ENCODE measurements at regions not wholly inside any gene's neighbourhood (a gene's known extent, or its start where the extent isn't known, plus 50 kb on each side); places are given as distances from the start of the nearest gene placed in this dataset.

DNA sequence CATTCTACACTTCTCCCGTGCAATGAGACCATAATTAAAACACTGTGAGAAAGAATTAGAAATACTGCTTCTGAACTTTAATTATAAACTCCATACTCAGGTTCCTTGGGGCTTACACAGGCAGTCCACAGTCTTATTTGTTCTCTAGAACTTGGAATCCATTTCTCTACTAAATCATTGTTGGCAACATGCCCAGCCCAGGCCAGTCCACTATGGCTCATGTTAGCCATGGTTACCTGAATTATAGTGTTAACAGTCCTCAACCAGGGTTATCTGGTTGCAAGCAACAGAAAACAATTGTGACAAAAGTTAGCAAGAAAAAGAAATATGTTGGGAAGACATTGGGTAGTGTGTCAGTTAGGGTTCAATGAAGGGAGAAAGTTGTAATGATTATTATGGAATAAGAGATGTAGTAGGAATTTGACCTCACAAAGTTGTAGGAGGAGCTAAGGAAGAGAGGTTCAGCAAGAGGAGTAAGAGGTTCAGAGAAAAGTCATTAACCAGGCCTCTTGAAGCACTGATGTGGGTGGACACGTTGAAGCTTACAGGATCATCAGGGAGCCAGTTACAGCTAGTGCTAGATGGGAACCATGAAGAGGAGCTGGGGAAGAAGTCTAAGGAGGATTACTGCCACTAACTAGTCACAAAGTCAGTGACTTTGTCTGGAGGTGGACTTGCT, 120.2 kb upstream of the ADRA1D start:
- H3K4me2 ChIP-seq (ENCODE audit: low read length): no peak overlapping the region
- TF ChIP-seq, protein P1, sequence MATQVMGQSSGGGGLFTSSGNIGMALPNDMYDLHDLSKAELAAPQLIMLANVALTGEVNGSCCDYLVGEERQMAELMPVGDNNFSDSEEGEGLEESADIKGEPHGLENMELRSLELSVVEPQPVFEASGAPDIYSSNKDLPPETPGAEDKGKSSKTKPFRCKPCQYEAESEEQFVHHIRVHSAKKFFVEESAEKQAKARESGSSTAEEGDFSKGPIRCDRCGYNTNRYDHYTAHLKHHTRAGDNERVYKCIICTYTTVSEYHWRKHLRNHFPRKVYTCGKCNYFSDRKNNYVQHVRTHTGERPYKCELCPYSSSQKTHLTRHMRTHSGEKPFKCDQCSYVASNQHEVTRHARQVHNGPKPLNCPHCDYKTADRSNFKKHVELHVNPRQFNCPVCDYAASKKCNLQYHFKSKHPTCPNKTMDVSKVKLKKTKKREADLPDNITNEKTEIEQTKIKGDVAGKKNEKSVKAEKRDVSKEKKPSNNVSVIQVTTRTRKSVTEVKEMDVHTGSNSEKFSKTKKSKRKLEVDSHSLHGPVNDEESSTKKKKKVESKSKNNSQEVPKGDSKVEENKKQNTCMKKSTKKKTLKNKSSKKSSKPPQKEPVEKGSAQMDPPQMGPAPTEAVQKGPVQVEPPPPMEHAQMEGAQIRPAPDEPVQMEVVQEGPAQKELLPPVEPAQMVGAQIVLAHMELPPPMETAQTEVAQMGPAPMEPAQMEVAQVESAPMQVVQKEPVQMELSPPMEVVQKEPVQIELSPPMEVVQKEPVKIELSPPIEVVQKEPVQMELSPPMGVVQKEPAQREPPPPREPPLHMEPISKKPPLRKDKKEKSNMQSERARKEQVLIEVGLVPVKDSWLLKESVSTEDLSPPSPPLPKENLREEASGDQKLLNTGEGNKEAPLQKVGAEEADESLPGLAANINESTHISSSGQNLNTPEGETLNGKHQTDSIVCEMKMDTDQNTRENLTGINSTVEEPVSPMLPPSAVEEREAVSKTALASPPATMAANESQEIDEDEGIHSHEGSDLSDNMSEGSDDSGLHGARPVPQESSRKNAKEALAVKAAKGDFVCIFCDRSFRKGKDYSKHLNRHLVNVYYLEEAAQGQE (IDR thresholded peaks at IDR 0.05; ENCODE audit: borderline replicate concordance): no peak
- TF ChIP-seq POLR2AphosphoS5 (IDR thresholded peaks at IDR 0.05) (no peak), EZH2 (IDR thresholded peaks at IDR 0.05; ENCODE audit: borderline replicate concordance, insufficient read depth, low read length, poor library complexity, severe bottlenecking) (no peak), EP300 (conservative IDR thresholded peaks at IDR 0.05; ENCODE audit: poor library complexity, severe bottlenecking) (no peak)
- no peaks in the 10 kb centered on the region for H3F3A ChIP-seq (ENCODE audit: insufficient read depth, low read length, poor library complexity, severe bottlenecking)
- H3K27me3 ChIP-seq (ENCODE audit: insufficient read depth, low read depth, low read length): no peaks in the 10 kb centered on the region
- no peak overlapping the region for H2AFZ ChIP-seq (ENCODE audit: low read depth, low read length)
- H3K27ac ChIP-seq (ENCODE audit: low read length): no peak overlapping the region
- no peaks in the 10 kb centered on the region for H4K20me1 ChIP-seq (ENCODE audit: insufficient read depth)
- no peak overlapping the region for H3K4me3 ChIP-seq (ENCODE audit: low read length)
- no peaks in the 10 kb centered on the region for H3K9me2 ChIP-seq (ENCODE audit: insufficient read depth, low read length)
- no peaks in the 10 kb centered on the region for H3K79me2 ChIP-seq (replicated peaks; ENCODE audit: insufficient read depth, low read length)
- no peak overlapping the region for H3K9ac ChIP-seq (ENCODE audit: low read length)
- H3K36me3 ChIP-seq (ENCODE audit: insufficient read depth, low read length): no peaks in the 10 kb centered on the region
- H3K9me3 ChIP-seq (ENCODE audit: low read length): no peaks in the 10 kb centered on the region

DNA sequence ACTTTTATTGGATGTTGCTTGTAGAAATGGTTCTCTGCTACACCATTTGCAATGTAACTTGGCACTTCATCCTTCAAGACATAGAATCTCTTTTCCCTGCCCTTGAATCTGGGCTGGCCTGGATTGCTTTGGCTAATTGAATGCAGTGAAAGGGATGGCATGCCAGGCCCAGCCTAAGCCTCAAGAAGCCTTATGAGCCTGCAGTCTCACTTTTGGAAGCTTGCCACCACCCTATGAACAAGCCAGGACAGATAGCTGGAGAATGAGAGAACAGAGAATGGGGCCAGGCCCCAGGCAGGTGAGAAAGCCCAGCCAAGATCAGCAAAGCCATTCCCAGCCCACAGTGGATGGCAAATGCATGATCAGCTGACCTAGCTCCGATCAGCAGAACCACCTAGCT, 117.0 kb upstream of the ADRA1D start:
- H3K79me2 ChIP-seq (replicated peaks; ENCODE audit: insufficient read depth, low read length): no peaks in the 10 kb centered on the region
- H3K27me3 ChIP-seq (ENCODE audit: insufficient read depth, low read depth, low read length): no peaks in the 10 kb centered on the region
- no peak overlapping the region for H3K27ac ChIP-seq (ENCODE audit: low read length)
- no peak overlapping the region for H2AFZ ChIP-seq (ENCODE audit: low read depth, low read length)
- no peaks in the 10 kb centered on the region for H3K9me3 ChIP-seq (ENCODE audit: low read length)
- no peak overlapping the region for H3K9ac ChIP-seq (ENCODE audit: low read length)
- no peaks in the 10 kb centered on the region for H3K36me3 ChIP-seq (ENCODE audit: insufficient read depth, low read length)
- TF ChIP-seq, protein P1 (IDR thresholded peaks at IDR 0.05; ENCODE audit: borderline replicate concordance): no peak
- no peak for TF ChIP-seq POLR2AphosphoS5 (IDR thresholded peaks at IDR 0.05)
- no peak for TF ChIP-seq EZH2 (IDR thresholded peaks at IDR 0.05; ENCODE audit: borderline replicate concordance, insufficient read depth, low read length, poor library complexity, severe bottlenecking)
- TF ChIP-seq, protein P2, sequence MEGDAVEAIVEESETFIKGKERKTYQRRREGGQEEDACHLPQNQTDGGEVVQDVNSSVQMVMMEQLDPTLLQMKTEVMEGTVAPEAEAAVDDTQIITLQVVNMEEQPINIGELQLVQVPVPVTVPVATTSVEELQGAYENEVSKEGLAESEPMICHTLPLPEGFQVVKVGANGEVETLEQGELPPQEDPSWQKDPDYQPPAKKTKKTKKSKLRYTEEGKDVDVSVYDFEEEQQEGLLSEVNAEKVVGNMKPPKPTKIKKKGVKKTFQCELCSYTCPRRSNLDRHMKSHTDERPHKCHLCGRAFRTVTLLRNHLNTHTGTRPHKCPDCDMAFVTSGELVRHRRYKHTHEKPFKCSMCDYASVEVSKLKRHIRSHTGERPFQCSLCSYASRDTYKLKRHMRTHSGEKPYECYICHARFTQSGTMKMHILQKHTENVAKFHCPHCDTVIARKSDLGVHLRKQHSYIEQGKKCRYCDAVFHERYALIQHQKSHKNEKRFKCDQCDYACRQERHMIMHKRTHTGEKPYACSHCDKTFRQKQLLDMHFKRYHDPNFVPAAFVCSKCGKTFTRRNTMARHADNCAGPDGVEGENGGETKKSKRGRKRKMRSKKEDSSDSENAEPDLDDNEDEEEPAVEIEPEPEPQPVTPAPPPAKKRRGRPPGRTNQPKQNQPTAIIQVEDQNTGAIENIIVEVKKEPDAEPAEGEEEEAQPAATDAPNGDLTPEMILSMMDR (IDR thresholded peaks at IDR 0.05; ENCODE audit: poor library complexity, severe bottlenecking): no peak
- no peak for TF ChIP-seq SMC3 (conservative IDR thresholded peaks at IDR 0.05; ENCODE audit: poor library complexity)
- TF ChIP-seq TAF1 (IDR thresholded peaks at IDR 0.05; ENCODE audit: low read depth): no peak
- no peak overlapping the region for H3K4me3 ChIP-seq (ENCODE audit: low read length)
- H3K9me2 ChIP-seq (ENCODE audit: insufficient read depth, low read length): no peaks in the 10 kb centered on the region
- H3F3A ChIP-seq (ENCODE audit: insufficient read depth, low read length, poor library complexity, severe bottlenecking): no peaks in the 10 kb centered on the region
- H4K20me1 ChIP-seq (ENCODE audit: insufficient read depth): no peaks in the 10 kb centered on the region
- no peak overlapping the region for H3K4me2 ChIP-seq (ENCODE audit: low read length)
